GM19238 (cell line): ENCODE measurements at regions not wholly inside any gene's neighbourhood (a gene's known extent, or its start where the extent isn't known, plus 50 kb on each side); places are given as distances from the start of the nearest gene placed in this dataset.

Source experiments
- DNase-seq: peaks from one replicate; pipeline ENCODE4 v3.0.0; 2011; ENCODE audit warnings: low spot score; ENCODE audit not compliant: insufficient read length

DNA sequence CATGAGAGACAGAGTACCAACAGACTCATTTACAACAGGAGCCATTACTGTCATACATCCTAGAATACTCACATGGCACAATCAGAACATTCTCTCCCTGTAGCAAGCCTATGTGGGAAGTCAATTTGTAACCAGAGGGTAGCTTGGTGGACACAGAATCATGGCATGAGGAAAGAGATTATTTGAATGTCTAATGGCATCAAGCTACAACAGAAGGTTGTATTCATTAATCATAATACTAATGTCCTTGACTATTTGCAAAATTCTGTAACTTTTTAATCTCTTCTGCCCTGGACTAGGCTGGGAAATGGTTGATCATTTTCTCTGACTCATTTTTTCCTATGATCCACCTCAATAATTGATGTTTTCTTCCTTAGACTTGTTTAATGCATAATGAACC, 345.2 kb upstream of the IL12A start:
- no peak for DNase-seq

DNA sequence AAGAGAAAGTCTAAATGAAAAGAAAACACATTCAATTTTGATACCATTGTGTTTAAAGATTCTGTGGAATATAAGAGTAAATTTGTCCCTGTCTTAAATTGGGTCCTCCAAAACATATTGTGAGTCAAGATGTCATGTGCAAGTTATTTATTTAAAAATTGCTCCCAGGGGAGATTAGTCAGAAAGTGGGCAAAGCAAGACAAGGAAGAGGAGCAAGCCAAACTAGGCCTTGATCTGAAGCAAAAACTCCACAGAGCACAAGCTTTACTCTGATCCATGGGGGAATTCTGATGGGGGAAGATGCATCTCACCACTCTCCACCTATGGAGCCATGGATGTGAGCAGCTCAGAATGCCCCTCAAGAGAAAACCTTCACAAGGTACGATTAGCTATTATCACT, 342.8 kb upstream of the IL12A start:
- no peak for DNase-seq

DNA sequence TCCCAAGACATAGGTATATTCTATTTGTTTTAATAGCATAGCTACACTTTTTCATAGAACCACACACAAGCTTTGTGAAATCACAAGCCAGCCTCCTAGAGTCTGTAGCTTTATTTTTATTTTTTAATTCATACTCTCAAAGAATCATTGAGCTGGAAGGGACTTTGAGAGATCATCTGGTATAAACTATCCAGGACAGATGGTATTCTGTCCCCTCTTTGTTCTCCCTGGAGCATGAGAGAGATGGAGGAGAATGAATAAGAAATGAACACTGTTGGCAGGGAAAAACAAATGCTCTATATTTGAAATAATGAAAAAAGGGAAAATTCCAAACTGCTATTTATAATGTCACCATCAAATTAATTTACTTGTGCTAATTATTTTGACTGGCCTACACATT, 338.7 kb upstream of the IL12A start:
- no peak for DNase-seq

GRCh38 chr3:159650726-159651125, 337.9 kb upstream of the IL12A start:
- DNase-seq: no peak

DNA sequence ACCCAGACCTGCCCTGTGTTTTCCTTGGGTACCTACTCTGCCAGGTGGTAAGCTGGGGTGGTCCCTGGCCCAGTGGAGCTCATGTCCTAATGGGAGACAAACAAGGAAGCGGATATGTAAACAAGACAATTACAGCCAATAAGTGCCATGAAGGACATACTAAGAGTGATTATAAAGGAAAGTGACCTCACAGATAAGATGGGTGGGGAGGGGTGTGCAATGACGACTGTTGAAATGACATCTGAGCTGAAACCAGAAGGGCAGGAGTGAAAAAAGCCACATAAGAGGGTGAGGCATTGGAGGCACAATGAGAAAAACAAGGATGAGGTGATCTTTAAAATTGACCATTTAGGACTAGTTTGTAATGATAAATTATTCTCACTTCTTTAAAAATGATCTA, 336.2 kb upstream of the IL12A start:
- DNase-seq: no peak

DNA sequence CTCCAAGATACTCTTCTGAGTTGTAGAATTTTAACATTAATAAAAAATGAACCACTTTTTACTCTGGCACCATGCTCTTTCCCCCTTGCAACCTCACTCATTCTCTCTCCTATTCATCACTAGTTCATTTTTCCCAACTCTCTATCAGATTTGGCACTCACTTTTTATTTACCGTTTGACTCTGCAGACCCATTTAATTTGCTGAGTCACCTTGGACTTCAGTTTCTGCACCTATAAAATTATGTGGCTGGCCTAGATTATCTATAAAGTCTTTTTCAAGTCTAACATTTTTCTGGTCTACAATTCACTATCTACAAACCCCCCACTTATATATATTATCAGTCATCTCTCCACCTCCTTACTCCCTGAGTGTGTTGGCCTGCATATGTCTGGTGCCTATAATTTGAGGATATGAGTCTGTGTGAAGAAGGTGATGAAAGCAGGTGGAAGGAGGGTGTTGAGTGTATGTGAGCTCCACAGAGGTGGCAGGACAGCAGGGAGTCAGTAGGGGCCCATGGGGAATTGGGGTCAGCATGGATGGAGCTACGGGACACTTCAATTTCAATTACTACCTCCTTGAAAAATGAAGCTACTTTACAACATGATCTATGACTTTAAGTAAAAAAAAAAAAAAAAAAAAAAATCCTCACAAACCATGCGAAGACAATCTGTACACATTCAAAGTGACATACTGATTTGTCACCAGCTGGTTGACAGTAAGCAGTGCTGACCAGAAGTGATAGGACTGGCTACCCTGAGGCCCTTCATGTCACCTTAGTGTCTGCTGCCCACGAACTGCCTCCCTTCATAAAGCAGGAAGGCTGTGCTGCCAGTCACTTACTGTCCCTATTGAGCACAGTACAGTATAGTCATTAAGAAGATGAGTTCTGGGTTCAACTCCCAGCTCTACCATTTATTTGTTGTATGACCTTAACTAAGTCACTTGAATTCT, 334.2 kb upstream of the IL12A start:
- DNase-seq: no peak

DNA sequence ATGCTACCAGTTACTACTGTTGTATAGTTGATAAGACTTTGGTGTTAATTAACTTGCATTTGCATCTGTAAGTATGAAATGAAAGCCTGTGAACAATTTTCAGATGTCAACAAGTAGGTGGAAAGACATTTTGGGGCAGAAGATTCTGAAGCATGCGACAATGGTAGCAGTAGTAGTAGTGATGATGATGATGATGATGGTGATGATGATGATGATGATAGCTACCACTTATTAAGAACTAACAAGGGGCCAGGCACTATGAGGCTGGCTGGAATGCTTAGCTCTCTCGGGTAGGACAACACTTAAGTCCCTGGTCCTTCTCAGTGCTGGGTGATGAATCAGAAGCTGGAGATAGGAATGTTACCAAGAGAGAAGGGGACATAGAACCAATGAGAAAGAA, 333.4 kb upstream of the IL12A start:
- DNase-seq: no peak

GRCh38 chr3:159657176-159657575, 331.5 kb upstream of the IL12A start:
- DNase-seq: no peak

DNA sequence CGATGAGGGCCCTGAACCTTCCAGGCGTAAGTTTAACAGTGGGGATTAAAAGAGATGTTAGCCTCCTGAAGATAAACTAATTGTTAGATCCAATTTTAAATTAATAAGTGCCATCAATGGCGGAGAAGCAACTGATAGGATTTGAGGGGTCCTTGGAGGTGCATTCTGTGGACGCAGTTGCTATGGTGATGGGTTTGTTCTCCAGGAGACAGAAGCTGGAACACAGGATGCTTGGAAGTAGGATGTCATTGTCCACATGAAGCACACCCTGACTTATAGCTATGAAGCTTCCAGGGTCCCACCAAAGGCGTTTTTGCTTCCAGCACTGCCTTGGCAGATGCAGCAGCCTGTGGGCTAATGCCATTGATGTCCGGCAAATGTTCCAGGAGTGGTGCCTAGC, 331.0 kb upstream of the IL12A start:
- DNase-seq: no peak

GRCh38 chr3:159660326-159660725, 328.3 kb upstream of the IL12A start:
- no peak for DNase-seq

DNA sequence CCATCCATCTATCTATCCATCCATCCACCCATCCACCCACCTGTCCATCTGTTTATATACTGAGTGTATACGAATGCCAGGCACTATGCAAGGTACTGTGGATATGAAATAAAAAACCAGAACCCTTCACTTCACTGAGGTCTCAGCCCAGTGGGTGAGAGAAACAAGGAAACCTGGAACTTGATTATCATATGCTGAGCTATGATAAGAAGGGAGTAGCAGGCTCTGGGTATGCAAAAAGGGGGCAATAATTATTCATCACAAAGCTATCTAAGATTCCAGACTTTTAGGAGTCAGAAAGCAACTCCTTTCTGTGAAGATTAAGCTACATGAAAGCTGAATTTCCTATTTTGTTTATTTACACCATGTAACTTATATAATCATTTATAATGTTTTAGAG, 327.7 kb upstream of the IL12A start:
- no peak for DNase-seq

DNA sequence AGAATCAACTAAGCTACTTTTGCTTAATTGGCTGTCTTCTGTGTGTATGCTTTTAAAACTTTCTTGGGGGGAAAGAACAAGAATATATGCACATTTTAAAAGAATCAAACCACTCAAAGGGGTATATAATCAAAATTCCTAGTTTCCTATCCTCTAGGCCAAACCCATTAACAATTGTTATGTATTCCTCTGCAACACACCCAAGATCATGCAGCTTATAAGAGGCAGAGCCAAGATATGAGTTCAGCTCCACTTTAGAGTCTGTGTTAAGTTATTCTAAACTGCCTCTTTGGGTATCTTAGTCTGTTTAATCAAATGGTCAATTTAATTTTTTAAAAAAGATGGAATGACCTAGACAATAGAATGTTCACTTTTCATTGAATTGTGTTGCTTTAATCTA, 326.1 kb upstream of the IL12A start:
- DNase-seq: no peak

DNA sequence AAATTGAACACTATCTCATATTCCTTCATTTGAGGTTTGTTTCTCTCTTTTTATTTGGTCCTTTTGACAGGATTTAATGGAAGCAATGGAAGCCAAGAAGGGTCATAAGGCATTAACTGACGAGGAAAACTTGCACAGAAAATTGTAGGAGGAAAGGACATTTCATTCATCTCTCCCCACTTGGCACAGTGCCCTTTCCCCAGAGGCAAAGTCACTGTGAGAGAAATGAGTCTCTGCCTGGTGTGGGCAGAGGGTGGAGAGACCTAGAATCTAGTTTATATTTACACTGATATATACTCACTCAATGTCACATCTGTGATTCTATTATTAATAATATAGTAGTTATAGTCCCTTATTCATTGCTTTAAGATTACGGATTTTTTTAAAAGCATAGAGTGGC, 324.6 kb upstream of the IL12A start:
- DNase-seq: no peak

GRCh38 chr3:159664653-159665052, 324.0 kb upstream of the IL12A start:
- DNase-seq: no peak

GRCh38 chr3:159667261-159667660, 321.4 kb upstream of the IL12A start:
- no peak for DNase-seq

DNA sequence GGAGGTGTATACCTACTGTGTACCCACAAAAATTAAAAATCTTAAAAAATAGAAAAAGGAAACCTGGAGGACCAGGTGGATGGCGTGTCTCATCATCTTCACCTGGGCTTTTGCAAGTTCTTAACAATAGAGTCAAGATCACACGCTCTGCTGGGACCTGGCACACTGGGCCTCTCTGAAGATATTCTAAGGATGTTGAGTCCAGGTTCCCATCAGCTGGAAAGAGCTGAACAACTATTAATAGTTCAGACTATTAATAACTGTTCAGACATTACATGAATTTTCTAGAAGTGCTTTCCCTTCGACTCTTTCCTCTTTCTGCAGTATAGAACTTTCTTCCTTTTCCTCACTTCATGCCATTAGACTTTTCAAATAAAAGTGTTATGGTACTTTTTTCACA, 320.2 kb upstream of the IL12A start:
- no peak for DNase-seq

- no peak for DNase-seq
Observed at GRCh38 chr3:159668990-159669476, 319.6 kb upstream of the IL12A start.

DNA sequence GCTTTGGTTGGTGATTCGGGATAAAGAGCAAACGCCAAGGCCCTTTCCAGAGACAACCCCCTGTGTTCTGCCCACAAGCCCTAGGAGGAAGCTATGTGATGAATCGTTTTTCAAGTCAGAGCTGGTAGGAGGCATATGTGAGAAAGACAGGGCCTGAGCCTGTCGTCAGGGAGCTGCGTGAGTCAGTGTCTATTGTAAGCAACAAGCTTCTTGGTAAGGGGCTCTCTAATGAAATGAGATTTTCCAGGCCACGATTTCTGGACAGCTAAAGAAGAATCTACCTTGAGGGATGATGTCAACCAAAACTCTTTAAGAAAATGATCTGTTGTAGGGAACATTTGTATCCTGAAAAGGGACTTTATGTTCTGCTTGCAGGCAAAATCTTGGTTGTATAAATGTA, 318.9 kb upstream of the IL12A start:
- no peak for DNase-seq

- no peak for DNase-seq
Observed at GRCh38 chr3:159672728-159673688, 315.6 kb upstream of the IL12A start.

DNA sequence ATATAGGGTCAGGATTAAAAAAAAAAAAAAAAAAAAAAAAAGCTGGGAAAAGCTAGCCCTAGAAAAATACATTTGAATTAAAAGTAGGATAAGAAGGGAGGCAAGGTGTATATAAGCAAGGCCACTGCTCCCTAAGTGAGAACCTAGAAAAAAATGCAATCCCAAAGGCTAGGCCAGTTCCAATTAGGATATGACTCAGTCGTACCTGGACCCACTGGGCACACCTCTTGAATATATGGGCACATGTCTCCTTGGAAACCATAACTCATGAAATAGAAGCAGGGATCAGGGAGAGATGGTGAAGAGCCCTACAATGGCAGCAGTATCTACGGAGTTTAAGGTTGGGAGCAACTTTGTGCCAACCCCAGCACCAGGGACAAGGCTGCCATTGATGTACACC, 314.1 kb upstream of the IL12A start:
- no peak for DNase-seq

DNA sequence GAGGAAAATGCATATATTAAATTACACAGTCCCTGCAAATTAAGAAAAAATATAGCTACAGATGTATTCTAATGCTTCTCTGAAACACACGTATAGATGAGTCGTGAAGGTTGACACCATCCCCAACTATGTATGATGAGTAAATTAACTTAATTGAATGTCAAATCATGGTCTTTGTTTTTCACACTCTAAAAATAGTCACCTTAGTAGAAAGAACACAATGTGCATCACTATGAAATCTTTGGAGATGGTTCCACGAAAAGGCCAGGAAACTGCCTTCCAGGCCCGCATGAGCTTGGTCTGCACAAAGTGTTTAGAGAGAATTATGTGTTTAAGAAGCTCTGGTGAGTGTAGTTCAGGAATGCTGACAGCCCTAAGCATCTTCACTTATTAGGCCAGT, 313.4 kb upstream of the IL12A start:
- DNase-seq: no peak

DNA sequence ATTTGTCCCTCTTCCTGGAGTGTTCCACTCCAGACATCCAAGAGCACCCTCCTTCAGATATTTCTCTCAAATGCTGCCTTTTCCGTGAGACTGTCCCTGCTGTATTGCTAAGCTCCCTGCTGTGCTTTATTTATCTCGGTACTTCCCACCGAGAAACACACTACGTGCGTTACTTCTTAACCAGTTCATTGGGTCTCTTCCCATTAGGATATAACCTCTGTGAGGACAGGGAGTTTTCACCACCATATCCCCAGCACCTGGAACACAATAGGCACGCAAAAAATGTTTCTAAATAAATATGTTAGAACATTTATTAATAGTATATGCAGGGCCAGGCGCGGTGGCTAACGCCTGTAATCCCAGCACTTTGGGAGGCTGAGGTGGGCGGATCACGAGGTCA, 308.7 kb upstream of the IL12A start:
- DNase-seq: no peak
